ENCODE measurements at regions not wholly inside any gene's neighbourhood (a gene's known extent, or its start where the extent isn't known, plus 50 kb on each side); places are given as distances from the start of the nearest gene placed in this dataset.
"Not testable (repeated sequence)": the region's sequence is repeated elsewhere in the genome, so short reads cannot be mapped to it uniquely, and the experiment has no call there.

GRCh38 chr10:121268363-121268762, 329.9 kb downstream of the FGFR2 start:
- no peak for DNase-seq (ENCODE audit: low read depth)

DNA sequence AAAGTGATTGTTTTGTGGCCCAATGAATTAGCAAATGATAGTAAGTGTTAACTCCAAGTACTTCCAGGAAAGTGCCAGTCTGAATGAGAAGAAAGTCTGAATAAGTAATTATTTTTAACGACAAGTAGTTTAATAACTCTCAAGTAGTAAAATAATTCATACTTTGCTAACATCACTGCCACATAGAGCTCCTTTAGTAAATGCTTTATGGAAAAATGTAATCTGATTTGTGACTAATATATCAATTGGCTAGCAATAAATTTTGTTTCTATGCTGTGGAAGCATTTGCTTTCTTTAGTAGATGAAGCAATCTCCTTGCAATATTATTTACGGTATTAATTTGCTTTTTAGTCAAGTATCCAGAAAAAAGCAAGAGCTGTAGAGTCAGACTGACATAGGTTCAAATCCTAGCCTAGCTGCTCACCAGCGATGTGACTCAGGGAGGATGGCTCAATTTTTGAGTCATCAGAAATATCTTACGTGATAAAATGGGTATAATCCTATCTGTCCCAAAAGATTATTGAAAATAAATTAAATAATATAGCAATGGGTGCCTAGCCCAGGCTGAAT, 329.3 kb downstream of the FGFR2 start:
- no peak for DNase-seq (ENCODE audit: low read depth)

- no peak for DNase-seq (ENCODE audit: low read depth)
Measured at GRCh38 chr10:121270906-121271305, 327.3 kb downstream of the FGFR2 start.

DNA sequence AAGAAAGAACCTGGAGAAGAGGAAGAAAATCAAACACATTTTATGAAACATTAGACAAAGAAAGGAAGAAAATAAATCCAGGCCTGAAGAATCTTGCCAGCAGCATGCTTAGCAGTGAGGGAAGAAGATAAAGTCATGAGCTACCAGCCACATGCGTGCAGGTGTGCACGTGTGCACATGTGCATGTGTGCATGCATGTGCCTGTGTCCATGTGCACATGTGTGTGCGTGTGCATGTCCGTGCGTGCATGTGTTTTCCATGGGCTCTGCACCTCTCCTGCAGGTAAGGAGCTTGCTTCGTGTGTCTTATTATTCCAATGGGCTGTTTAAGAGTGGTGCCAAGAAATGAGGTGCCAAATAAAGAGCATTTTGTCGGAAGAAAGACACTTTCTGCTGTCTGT, 322.2 kb downstream of the FGFR2 start:
- no peak for DNase-seq (ENCODE audit: low read depth)

DNA sequence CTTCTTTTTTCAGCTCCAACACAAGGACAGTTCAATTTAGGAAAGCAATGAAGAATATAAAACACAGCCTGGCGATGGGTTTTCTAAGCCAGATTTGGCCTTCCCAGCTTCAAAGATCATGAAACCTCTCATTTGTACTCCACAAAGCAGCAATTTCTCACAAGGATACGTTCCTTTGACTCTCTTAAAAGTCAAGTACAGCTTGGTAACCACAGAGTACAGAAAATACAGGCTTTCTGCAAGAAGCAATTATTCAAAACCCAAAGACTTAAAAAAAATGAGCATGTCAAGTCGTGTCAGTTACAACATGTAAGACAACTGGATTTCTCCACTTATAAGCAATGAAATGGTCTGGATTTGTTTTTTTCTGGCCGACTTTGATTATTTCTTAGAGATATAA, 321.4 kb downstream of the FGFR2 start:
- DNase-seq (ENCODE audit: low read depth), result no peak

DNA sequence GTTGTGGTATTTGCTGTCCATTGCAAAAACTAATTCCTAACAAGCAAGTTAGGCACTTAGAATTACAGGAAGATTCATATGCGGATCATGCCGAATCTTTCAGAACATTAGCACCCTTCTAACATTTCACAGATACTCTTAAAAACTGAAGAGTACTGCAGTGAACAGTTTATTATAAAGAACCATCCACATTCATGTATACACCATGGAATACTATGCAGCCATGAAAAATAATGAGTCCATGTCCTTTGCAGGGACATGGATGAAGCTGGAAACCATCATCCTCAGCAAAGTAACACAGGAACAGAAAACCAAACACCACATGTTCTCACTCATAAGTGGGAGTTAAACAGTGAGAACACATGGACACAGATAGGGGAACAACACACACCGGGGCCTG, 319.9 kb downstream of the FGFR2 start:
- DNase-seq (ENCODE audit: low read depth), result not testable (repeated sequence)

DNA sequence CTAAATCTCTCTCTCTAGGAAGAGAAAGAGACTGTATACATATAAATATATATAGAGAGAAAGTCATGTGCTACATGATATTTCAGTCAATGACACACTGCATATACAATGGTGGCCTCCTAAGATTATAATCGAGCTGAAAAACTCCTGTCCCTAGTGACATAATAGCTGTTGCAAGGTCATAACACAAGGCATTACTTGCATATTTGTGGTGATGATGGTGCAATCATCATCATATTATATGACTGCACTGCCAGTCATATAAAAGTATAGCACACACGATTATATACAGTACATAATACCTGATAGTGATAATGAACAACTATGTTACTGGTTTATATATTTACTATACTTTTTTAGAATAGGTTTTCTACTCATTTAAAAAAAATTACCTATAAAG, 316.7 kb downstream of the FGFR2 start:
- DNase-seq (ENCODE audit: low read depth), result no peak

DNA sequence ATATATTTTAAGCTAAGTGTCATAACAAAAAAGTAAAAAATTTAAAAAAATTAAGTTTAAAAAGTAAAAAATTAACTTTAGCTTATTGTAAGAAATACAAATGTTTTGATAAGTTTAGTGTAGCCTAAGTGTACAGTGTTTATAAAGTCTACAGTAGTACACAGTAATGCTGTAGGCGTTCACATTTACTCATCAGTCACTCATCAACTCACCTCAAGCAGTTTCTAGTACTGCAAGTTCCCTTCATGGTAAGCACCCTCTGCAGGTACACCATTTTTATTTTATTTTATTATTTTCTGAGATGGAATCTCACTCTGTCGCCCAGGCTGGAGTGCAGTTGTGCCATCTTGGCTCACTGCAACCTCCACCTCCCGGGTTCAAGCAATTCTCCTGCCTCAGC, 316.0 kb downstream of the FGFR2 start:
- DNase-seq (ENCODE audit: low read depth), result no peak

DNA sequence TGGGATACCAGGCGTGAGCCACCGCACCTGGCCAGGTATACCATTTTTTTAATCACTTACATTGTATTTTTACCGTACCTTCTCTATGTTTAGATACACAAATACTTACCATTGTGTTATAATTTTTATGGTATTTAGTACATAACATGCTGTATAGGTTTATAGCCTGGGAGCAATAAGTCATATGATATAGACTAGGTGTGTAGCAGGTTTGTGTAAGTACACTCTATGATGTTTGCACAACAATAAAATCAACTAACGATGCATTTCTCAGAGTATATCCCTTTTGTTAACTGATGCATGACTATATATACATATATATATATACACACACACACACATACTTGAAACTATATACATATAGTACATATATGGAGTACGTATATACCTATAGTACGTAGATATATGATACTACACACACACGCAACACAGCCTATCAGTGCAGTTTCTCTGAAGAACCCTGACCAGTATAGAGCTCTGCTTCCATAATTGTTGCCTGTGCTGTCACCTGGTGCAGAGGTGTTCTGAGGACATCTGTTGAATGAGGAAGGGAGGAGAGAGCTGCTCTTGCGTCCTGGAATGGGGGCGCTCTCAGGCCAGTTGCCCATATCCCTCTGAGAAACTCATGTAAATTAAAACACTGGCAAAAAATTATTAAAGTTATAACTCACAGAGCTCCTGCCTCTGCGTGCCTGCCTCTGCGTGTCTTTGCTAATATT, 315.3 kb downstream of the FGFR2 start:
- DNase-seq (ENCODE audit: low read depth), result no peak

DNA sequence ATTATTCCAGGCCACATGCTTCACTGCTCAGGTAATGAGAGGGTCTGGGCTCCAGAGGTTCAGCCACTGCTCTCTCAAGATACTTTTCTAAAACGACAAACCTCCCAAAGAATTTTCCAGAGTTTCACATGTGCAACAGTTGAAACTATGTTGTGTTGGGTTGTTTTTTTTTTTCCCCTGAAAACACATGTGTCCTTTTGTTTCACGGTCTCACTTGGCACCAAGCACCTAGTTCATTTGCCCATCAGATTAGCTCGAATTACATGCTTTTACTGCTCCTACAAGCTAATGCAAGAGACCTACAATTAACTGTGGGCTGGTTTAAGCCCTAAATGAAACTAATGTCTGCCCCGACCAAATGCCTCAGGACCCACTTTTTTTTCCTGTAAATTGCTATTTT, 313.3 kb downstream of the FGFR2 start:
- no peak for DNase-seq (ENCODE audit: low read depth)

DNA sequence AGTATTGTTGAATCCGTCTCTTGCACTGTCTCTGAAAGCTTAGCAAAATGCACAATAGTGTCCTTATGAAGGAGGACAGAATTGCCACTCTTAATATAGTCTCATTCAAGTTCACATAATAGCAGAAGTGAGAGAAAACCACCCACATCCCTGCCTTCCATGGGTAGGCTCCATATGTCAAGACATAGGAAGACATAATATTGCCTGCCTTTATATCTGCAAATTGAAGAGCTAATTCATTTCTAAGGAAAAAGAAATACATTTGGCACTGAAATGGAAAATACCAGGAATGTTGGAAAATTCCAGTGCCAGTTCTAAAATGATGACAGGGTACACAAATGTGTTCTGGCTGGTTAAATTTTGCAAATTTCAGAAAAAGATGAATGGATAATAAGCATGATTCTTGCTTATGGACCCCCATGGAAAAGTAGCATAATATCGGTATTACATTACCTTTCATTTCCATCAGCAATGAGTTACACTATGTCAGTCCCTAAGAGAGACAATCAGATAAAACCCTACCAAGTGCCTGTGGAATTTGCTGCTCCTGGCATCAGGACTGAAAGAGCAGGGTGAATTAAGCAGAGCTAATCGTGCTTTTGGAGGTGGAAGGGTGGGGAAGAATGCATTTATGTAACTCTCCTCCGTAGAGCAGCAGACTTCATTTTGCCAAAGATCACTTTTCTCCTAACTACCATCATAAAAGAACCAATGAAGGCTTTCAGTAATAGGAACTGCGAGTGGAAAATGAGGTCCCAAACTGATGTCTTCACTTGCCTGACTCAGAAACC, 312.6 kb downstream of the FGFR2 start:
- DNase-seq (ENCODE audit: low read depth), result no peak

GRCh38 chr10:121288011-121288410, 310.2 kb downstream of the FGFR2 start:
- DNase-seq (ENCODE audit: low read depth), result no peak

DNA sequence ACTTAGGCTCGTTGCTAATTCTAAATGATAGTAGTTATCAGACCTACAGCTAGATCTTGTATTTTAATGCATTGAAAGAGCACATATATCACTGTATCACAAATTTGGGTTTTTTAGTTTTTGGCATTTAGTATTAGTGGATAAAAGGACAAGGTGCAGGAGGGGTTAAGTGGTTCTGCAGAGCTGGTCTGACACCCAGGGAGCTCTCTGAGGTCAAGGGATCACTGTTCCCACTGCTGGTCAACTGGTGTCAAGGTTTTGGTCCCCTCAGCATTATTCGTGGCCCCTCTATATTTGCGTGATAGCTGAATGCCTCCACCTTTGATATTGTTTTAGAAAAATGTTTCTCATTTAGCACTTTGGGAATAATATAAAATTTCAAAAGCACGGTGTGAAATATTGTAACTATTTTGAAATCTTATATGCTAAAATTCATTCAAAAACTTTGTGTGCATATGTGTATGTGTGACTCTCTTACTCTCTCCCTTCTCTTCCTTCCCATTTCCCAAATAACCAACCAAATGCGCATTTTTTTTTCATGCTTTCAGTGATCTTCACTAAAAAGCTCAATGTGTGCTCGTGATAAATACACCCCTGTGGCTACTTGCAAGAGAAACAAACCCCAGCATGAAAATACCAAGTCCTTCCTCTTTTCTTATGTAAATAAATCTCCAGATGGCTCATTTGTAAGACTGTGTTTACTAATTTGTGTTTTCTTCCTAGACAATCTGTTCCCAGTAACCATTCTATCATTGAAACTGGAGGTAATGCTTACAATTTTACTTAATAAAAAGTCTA, 309.2 kb downstream of the FGFR2 start:
- no peak for DNase-seq (ENCODE audit: low read depth)

DNA sequence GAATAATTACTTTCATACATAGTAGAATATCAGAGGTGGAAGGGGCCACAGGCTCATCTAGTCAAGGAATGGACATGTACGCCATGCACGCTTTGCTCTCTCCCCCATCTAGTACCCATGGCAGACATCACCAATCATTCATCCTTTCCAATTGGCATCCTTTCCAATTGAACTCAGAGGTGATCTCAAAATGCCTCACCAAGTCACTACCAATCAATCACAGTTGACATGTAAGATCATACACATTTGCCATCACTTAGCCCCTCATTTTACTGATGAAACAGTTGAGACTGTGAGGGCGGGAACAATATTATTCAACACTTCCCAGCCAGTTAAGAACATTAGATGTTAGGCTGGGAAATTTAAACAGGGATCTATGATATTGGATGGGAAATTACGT, 308.4 kb downstream of the FGFR2 start:
- DNase-seq (ENCODE audit: low read depth), result no peak

DNA sequence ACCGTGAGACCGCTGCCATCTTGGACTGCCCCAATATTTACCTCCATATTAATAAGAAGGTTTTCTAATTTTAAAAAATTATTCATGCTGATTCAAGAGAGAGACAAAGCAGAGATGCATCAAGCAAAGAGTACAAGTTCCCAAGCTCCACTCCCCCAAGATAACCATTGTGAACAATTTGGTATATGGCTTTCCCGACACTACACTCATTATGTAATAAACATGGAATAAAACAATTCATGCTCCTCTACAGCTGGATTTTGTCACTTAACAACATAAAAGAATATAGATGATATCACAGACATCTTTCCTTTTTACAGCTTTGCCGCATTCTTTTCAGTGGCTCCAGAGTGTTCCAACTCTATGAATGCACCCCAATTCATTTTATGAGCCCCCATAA, 307.6 kb downstream of the FGFR2 start:
- no peak for DNase-seq (ENCODE audit: low read depth)

GRCh38 chr10:121291376-121291775, 306.9 kb downstream of the FGFR2 start:
- no peak for DNase-seq (ENCODE audit: low read depth)

DNA sequence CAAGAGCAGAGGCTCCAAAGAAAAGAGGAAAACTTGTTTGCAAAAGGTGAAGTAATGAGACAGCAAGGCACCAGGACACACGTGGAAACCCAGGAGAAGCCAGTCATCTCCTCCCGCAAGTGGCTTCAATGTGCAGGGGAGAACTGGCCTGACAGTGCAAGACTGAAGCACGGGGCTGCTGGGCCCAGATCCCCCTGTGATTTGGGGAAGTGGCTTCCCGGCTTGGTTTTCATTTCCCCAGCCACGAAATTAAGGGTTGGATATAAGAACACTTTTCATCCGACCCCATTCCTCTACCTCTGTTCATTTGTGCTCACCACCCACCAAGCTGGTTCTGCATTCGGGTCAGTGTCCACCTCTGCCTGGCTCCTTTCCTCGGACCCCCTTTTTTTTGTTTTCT, 306.4 kb downstream of the FGFR2 start:
- no peak for DNase-seq (ENCODE audit: low read depth)

DNA sequence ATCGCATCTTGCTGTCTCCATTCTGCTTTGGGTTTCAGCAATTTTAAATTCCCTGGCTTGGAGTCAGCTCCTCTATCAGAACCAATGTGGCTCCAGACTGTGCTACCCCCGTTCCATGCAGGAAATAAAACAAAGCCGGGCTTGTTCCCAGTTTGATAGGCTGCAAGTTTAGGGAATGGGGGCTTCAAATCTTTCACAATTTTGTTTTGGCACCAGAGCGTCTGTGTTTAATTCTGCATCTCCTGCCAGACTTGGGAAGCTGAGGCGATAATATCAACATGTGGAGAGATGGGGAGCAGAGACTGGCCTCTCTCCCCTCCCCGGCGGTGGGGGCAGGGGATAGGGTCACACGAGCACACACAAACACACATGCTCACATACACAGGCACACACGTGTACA, 305.9 kb downstream of the FGFR2 start:
- DNase-seq (ENCODE audit: low read depth), result no peak

- DNase-seq (ENCODE audit: low read depth), result no peak
Measured at GRCh38 chr10:121293110-121293509, 305.1 kb downstream of the FGFR2 start.

DNA sequence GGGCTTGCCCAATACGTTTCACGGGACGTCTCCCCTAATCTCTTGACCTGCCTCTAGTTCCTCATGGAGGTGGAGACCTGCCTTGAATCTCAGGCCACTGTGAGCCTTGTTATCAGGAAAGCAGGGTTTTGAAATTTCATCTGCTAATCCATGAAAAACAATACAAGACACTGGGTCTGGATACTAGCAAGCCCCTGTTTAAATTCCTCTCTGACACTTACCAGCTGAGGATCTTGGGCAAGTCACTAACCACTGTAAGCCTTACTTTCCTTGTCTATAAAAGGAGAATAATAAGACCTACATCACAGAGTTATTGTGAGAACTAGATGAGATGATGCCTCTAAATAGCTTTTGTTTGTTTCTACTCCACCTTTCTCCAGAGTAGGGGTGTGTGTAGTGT, 303.6 kb downstream of the FGFR2 start:
- no peak for DNase-seq (ENCODE audit: low read depth)

GRCh38 chr10:121296378-121296777, 301.9 kb downstream of the FGFR2 start:
- no peak for DNase-seq (ENCODE audit: low read depth)

DNA sequence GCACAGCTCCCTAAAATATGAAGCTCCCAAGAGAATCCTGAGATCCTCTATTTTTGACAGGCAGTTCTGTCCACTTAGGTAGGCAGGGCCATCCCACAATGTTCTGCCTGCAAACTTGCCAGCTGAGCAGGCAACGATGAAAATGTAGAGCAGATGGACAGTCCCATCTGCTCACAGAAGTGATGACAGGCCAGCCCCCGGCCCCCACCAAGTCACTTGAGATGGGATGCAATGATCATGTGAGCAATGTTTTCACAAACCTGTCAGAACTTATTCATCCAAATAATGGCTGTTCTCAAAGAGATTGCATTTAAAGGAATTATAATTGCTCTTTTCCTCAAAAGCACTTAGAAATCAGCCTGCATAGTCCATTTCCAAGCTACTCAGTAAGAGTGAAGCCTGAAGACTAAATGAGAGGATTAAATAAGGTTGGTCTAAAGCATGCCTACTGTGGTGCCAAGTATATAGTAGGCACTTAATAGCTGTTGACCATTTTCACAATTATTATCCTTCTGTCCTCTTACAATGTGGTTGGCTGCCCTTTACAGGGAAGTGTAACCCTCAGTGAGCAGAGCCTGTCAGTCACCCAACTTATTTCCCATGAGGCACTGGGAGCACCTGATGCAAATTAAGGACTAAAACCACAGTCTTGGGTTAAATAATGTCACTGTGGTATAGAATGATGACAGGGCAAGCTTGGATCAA, 301.2 kb downstream of the FGFR2 start:
- DNase-seq (ENCODE audit: low read depth), result no peak

All from non-pigmented ciliary epithelial cell (primary cell).